SJSA1 (cell line): ENCODE measurements at regions not wholly inside any gene's neighbourhood (a gene's known extent, or its start where the extent isn't known, plus 50 kb on each side); places are given as distances from the start of the nearest gene placed in this dataset.

Experiments
- DNase-seq, 2 experiments: peaks; one replicate each; pipeline ENCODE4 v3.0.0-alpha.2; 2015 to 2020; ENCODE audit warnings: low spot score in 2 of 2, low read depth in 1 of 2
- H3K27ac ChIP-seq: fragments of 250-450 bp; sonication (Bioruptor Pico); 2 replicates; pipeline ENCODE4 v1.5.1; 2020; ENCODE audit warnings: mild to moderate bottlenecking, moderate library complexity
- H3K27me3 ChIP-seq: fragments of 250-450 bp; sonication (Bioruptor Pico); replicated peaks from 2 replicates; pipeline ENCODE4 v1.5.1; 2020; ENCODE audit warnings: mild to moderate bottlenecking, moderate library complexity
- H3K36me3 ChIP-seq: fragments of 250-450 bp; sonication (Bioruptor Pico); 2 replicates; pipeline ENCODE4 v1.5.1; 2020; ENCODE audit warnings: mild to moderate bottlenecking
- H3K4me1 ChIP-seq: fragments of 250-450 bp; sonication (Bioruptor Pico); replicated peaks from 2 replicates; pipeline ENCODE4 v1.6.1; 2021; ENCODE audit warnings: mild to moderate bottlenecking
- H3K4me3 ChIP-seq: fragments of 250-450 bp; sonication (Bioruptor Pico); 2 replicates; pipeline ENCODE4 v1.5.1; 2020; ENCODE audit warnings: mild to moderate bottlenecking
- H3K9me3 ChIP-seq: fragments of 250-450 bp; sonication (Bioruptor Pico); replicated peaks from 2 replicates; pipeline ENCODE4 v1.5.1; 2020; ENCODE audit warnings: mild to moderate bottlenecking

DNA sequence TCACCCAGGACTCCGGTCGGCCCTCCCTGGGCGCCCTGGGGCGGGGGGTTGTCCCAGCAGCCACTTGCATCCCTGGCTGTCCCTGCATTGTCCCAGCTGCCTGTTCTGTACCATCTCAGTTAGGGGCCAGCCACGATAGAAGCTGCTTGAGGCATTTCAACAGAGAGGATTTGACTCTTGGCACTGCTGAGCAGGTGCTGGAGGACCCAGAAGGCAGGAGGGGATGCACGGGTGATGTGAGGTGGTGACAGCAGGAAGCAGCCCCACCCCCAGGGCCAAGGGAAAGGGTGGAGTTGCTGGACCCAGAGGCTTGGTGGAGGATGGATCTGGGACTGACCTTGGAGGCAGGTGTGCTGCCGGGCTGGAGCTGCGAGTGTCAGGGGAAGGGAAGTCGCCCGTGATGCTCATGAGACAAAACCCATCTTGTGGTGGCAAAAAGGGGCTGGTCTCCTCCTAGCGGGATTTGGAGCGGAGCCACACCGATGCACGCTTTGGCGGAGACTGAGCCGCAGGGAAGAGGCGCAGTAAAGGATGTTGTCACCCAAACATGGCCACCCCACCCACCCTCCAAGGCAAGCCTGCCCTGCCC lies 188.0 kb upstream of the GSE1 start:
- Histone ChIP-seq H3K27ac (no peak overlapping the region), H3K4me1 (peaks cover 5% of the 10 kb centered on the region; the same call in 1 of the 2 replicates), H3K4me3 (no peak overlapping the region), H3K36me3 (no peaks in the 10 kb centered on the region), H3K9me3 (no peaks in the 10 kb centered on the region), H3K27me3 (no peaks in the 10 kb centered on the region)
- peak in 1 of 2 experiments; percentile 37 for DNase-seq

DNA sequence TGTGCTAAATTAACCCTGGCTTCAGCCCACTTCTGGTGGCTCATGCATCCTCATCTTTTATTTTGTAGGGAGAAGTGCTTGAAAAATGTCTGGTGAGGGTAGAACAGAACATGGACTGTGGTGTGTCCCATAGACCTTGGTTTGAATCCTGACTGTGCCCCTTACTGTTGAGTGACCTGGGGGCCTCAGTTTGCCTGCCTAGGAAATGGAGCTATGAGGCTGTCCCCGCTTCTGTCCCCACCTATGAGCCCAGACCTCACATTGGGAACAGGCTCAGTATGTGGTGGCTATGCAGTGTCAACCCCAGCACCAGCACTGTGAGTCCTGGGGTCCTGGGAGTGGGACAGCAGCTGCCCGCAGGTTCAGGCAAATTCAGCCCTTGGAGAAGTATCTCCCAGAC lies 186.3 kb upstream of the GSE1 start:
- peak in 1 of 2 experiments; percentile 16 for DNase-seq
- Histone ChIP-seq H3K4me3 (no peak overlapping the region), H3K9me3 (no peaks in the 10 kb centered on the region), H3K36me3 (no peaks in the 10 kb centered on the region), H3K27ac (no peak overlapping the region), H3K27me3 (no peaks in the 10 kb centered on the region), H3K4me1 (no peaks in the 10 kb centered on the region)

DNA sequence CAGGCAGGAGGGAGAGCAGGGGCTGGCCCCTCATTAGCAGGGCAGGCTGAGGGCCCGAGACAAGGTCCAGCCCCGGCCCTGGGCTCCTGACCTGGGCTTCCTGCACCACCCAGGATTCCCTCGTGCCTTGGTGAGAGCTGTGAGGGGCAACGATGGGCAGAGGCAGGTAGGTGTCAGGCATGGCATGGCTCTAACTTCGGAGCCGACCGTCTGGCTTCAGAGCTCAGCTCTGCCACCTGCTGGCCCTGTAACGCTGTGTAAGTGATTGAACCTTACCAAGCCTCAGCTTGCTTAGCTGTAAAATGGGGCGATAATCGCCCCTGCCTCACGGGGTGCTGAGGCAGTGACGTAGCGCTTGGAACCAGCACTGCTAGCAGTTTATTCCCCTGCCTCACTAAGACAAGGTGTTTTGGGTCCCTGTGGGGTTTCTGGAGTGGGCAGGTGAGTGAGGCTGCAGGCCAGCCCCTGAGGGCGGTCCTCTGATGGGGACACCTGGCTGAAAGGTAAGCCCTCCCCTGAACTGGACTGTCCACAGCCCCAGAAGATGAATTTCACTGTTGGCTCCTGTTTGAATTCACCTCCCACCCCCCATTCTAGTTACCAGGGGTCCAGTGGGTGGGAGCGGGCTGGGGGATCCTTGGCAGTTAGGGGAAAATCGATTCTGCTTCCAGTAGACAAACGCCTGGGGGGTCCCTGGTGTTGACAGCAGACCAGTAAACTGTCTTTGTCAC lies 184.8 kb upstream of the GSE1 start:
- Histone ChIP-seq H3K9me3 (no peaks in the 10 kb centered on the region), H3K4me3 (no peak overlapping the region)
- DNase-seq: peak; percentile 31 to 63

DNA sequence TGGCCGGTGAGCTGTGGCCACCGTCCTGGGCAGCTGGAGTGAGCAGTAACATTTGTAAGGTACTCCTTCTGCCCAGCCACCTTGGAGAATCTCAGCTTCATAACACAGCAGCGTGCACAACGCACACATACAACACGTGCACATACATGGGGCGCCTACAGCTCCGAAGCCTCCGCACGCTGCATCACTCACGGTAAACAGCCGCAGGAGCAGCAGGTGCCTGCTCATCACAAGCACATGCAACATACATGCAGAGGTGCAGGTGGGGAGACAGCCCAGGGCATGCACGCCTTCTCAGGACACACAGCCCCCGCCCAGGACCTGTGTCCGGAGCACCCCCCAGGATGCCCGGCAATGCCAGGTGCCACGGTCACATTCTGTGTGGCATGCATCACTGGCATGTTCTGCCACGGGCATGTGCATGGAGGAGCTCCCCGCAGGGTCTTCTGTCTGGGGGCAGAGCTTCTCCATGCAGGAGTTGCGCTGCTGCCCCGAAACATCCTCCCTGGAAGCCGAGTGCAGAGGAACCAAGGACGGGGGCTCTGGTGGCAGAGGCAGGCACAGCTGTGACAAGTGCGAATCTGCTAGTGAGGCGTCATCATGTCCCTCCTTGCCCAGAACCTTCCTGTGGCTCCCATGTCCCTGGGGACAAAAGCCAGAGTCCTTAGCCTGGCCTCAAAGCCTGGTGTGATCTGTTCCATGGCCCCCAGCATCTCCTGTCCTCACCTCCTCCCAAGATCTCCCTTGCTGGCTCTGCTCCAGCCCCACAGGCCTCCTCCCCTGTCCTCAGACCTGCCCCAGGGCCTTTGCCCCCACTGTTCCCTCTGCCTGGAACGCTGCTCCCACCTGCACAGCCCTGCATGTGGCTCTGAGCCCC lies 184.0 kb upstream of the GSE1 start:
- Histone ChIP-seq H3K27ac (no peak overlapping the region), H3K9me3 (no peaks in the 10 kb centered on the region), H3K36me3 (no peaks in the 10 kb centered on the region), H3K4me1 (no peaks in the 10 kb centered on the region), H3K27me3 (no peaks in the 10 kb centered on the region), H3K4me3 (no peak overlapping the region)
- peak in 1 of 2 experiments; percentile 39 for DNase-seq

More for the DNA sequence above, 184.8 kb upstream of the GSE1 start:
- H3K36me3 ChIP-seq: no peaks in the 10 kb centered on the region
- H3K27me3 ChIP-seq: no peaks in the 10 kb centered on the region
- no peaks in the 10 kb centered on the region for H3K4me1 ChIP-seq
- H3K27ac ChIP-seq: no peak overlapping the region

DNA sequence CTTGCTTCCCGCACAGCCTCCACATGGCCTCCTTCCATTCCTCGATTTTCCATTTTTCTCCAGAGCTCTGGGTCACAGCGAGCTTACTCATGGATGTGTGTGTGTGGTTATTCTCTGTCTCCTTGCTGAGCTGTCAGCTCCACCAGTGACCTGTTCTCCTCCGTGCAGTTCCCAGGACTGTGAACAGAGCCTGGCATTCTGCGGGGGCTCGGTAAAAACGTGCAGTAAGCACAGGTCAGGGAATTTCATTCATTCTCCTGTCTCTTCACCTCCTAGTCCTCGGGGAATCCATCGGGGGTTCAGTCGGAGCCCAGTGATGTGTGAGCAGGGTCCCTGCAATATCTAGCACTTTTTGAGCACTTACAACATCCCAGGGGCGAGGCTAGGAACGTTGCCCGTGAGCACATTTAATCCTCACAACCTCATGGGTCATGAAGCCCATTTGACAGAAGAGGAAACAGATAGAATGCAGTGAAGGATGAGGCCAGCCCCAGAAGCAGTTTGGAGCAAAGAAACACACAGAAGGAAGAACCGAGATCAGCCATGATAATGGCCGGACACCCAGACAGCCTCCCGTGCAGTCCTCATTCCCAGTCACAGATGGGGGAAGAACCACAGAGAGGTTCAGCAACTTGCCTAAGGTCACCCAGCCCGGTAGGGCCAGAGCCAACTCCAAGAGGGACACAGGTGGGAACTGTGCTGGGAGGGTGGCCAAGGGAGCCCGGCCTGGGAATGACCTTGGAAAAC lies 183.2 kb upstream of the GSE1 start:
- peak in 1 of 2 experiments; percentile 31 for DNase-seq
- Histone ChIP-seq H3K9me3 (no peaks in the 10 kb centered on the region), H3K27me3 (no peaks in the 10 kb centered on the region), H3K4me3 (no peak overlapping the region), H3K4me1 (no peaks in the 10 kb centered on the region), H3K36me3 (no peaks in the 10 kb centered on the region), H3K27ac (no peak overlapping the region)

DNA sequence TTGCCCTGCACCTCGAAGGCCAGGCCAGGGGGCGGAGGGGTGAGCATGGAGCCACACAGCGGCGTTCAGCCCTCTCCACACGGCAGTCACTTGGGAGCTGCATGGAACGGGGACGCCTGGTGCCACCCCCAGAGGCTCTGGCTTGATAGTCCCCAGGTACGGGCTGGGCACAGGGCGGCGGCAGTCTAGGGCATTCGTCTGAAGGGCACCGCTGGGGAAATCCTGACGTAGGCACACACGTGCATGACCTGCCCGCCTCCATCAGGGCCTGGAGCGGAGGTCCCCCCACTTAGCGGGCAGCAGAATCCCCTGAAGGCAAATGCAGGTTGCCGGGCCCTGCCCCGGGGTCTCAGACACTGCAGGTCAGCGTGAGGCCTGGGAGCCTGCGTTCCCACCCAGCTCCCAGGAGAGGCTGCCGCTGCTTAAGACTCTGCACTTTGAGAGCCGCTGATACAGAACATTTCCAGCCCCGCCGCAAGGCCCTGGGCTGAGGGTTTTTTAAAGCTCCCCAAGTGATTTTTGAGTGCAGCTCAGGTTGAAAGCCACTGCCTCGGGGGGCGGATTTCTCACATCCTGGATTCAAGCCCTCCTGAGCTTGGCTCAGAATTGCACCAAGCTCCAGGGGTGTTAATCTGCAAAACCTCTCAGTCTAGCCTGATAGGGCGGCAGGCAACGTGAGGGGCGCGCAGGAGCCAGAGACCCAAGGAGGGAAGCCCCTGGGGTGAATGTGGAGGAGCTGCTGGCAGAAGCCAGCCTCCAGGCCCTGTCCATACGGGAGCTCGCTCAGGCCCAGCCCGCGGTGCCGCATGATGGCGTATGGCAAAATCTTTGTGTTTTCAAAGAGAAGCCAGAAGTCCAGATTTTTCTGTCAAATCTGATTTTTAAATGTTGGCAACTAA lies 182.3 kb upstream of the GSE1 start:
- H3K27me3 ChIP-seq: no peaks in the 10 kb centered on the region
- H3K4me3 ChIP-seq: no peak overlapping the region
- peak in 1 of 2 experiments; percentile 42 for DNase-seq
- H3K9me3 ChIP-seq: no peaks in the 10 kb centered on the region
- no peaks in the 10 kb centered on the region for H3K4me1 ChIP-seq
- no peak overlapping the region for H3K27ac ChIP-seq
- H3K36me3 ChIP-seq: no peaks in the 10 kb centered on the region

DNA sequence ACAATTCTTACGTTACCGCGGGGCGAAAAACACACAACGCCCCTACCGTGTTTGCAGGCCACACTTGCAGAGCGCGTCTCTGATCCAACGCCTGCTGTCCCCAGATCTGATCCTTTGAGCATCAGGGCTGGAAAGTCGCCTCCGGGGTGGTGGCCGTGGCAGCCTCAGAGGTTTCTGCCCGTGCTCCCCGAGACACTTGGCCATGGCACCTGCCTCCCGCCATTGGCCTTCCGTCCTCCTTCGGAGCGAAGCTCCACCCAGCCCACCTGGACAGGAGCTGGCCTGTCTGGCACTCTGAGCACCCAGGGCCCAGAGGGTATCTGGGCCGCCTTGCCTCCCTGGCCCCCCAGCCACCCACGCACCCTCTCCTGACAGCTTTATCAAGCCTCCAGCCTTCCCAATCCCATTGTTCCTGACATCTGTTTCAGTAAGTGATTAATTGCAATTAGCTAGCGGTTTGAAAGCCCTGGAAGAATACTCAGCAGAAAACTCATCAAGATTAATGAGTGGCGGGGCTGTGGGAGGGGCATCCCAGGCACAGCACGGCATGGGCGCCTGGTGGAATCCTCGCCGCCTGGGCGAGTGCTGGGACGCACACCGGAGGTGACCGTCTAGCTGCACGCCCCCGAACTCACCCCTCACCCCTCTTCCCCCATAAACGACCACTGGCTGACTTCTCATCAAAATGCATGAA lies 181.5 kb upstream of the GSE1 start:
- DNase-seq: peak in 1 of 2 experiments; percentile 33
- H3K4me3 ChIP-seq: no peak overlapping the region
- H3K4me1 ChIP-seq: no peaks in the 10 kb centered on the region
- no peak overlapping the region for H3K27ac ChIP-seq
- no peaks in the 10 kb centered on the region for H3K36me3 ChIP-seq
- H3K27me3 ChIP-seq: no peaks in the 10 kb centered on the region
- H3K9me3 ChIP-seq: no peaks in the 10 kb centered on the region

DNA sequence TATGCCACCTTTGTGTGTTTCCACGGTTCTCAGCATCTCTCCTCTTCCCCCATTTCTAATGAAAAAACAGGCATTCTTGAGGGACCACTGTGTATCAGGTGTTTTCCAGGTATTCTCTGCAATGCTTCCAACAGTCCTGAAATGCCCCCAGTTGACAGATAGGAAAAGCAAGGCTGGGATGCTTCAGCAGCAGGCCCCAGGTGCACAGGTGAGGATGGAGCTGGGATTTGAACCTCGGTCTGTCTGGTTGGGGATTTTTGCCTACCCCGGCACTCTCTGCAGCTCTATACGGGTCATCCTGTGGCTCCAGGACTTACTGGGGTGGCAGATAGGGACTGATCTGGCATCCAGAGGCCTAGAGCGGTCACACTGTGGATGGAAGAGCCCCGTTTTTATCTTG lies 180.5 kb upstream of the GSE1 start:
- Histone ChIP-seq H3K27me3 (no peaks in the 10 kb centered on the region), H3K9me3 (no peaks in the 10 kb centered on the region), H3K36me3 (no peaks in the 10 kb centered on the region), H3K27ac (no peak overlapping the region), H3K4me1 (no peaks in the 10 kb centered on the region), H3K4me3 (no peak overlapping the region)
- DNase-seq: peak in 1 of 2 experiments; percentile 24

DNA sequence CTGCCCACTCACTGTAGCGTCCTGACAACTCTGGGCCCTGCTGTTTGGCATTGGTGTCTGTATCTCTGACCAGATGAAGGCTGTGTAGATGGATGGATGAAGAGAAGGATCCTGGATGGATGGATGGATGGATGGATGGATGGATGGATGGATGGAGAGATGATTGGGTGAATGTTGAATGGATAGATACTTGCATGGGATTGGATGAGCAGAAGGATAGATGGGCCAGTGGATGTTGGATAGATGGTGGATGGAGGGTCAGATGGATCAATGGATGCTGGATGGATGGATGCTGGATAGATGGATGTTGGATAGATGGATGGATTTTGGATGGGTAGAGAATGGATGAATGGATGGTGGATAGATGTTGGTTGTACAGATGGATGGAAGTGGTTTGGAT lies 179.6 kb upstream of the GSE1 start:
- Histone ChIP-seq H3K9me3 (no peaks in the 10 kb centered on the region), H3K4me3 (no peak overlapping the region), H3K27ac (no peak overlapping the region), H3K4me1 (no peaks in the 10 kb centered on the region), H3K27me3 (no peaks in the 10 kb centered on the region), H3K36me3 (0 out of 2 replicates have a peak, but pooled peaks cover 1% of the 10 kb centered on the region)
- no peak for DNase-seq

DNA sequence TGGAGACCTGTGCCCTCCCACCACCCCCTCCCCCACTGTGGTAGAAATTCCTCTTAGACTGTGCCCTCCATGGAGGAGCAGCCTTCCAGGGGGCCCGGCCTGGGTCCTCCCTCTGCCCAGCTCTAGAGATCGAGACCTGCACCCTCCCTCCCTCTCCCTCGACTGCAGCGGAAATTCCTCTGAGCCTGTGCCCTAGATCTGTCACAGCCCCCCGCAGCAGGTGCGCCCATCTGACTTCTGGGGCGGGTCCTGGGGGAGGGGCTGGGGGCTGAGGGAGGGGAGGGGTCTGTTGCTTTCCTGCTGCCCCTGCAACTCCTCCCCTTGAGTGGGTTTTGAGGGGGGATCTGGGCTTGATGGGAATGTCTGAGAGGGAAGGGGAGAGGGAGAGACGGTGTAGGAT lies 177.8 kb upstream of the GSE1 start:
- Histone ChIP-seq H3K4me3 (no peak overlapping the region), H3K27ac (no peak overlapping the region), H3K36me3 (peaks cover 10% of the 10 kb centered on the region; the same call in 1 of the 2 replicates), H3K9me3 (no peaks in the 10 kb centered on the region), H3K27me3 (no peaks in the 10 kb centered on the region), H3K4me1 (no peaks in the 10 kb centered on the region)
- DNase-seq: no peak

DNA sequence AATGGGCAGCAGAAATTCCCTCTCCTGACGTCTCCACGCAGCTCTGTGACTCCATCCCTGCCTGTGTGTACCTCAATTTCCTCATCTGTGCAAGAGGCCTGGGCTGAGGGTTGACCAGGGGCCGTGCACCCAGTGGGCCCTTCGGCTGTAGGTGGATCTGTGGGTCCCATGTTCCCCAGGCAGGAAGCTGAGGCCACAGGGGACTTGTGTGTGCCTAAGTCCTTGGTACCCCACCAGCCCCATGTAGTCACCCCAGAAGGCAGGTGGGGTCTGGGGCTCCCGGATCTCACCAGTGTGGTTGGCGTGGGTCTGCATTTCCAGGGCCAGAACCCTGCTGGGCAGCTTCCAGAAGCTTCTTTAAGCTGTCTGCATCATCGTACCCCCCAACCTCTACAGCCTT lies 177.4 kb upstream of the GSE1 start:
- Histone ChIP-seq H3K36me3 (peaks cover 10% of the 10 kb centered on the region; the same call in 1 of the 2 replicates), H3K9me3 (no peaks in the 10 kb centered on the region), H3K27me3 (no peaks in the 10 kb centered on the region), H3K4me1 (no peaks in the 10 kb centered on the region), H3K27ac (no peak overlapping the region), H3K4me3 (no peak overlapping the region)
- no peak for DNase-seq

DNA sequence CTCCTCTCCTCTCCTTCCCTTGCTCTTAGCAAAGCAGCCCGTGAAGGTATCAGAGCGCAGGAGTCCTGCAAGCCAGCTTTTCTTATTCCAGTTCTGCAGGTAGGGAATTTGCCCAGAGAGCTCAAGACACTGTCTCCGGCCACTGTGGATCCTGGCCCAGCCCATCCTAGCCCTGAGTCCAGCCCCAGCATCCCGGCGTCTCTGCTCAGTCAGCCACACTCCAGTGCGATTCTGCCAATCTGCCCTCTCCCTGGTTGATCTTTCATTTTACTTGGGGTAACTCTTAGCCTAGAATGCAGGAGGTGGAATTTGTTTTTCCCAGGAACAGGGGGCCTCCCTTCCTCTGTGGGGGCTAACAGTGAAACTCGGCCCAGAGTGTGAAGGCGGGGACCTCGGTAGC lies 176.9 kb upstream of the GSE1 start:
- Histone ChIP-seq H3K36me3 (peaks cover 10% of the 10 kb centered on the region; the same call in 1 of the 2 replicates), H3K27me3 (no peaks in the 10 kb centered on the region), H3K4me3 (no peak overlapping the region), H3K4me1 (no peaks in the 10 kb centered on the region), H3K27ac (no peak overlapping the region), H3K9me3 (no peaks in the 10 kb centered on the region)
- no peak for DNase-seq
